ENCODE measurements at regions not wholly inside any gene's neighbourhood (a gene's known extent, or its start where the extent isn't known, plus 50 kb on each side); places are given as distances from the start of the nearest gene placed in this dataset.

- TF ChIP-seq, protein P1, sequence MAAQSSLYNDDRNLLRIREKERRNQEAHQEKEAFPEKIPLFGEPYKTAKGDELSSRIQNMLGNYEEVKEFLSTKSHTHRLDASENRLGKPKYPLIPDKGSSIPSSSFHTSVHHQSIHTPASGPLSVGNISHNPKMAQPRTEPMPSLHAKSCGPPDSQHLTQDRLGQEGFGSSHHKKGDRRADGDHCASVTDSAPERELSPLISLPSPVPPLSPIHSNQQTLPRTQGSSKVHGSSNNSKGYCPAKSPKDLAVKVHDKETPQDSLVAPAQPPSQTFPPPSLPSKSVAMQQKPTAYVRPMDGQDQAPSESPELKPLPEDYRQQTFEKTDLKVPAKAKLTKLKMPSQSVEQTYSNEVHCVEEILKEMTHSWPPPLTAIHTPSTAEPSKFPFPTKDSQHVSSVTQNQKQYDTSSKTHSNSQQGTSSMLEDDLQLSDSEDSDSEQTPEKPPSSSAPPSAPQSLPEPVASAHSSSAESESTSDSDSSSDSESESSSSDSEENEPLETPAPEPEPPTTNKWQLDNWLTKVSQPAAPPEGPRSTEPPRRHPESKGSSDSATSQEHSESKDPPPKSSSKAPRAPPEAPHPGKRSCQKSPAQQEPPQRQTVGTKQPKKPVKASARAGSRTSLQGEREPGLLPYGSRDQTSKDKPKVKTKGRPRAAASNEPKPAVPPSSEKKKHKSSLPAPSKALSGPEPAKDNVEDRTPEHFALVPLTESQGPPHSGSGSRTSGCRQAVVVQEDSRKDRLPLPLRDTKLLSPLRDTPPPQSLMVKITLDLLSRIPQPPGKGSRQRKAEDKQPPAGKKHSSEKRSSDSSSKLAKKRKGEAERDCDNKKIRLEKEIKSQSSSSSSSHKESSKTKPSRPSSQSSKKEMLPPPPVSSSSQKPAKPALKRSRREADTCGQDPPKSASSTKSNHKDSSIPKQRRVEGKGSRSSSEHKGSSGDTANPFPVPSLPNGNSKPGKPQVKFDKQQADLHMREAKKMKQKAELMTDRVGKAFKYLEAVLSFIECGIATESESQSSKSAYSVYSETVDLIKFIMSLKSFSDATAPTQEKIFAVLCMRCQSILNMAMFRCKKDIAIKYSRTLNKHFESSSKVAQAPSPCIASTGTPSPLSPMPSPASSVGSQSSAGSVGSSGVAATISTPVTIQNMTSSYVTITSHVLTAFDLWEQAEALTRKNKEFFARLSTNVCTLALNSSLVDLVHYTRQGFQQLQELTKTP (IDR thresholded peaks at IDR 0.05; ENCODE audit: low read depth in 1 of 2, partially characterized antibody in 2 of 2) = no peak
- TF ChIP-seq DPF2 (IDR thresholded peaks at IDR 0.05) = peak; percentile 40; the same call in 1 of the 2 replicates
- TF ChIP-seq CHD1 (IDR thresholded peaks at IDR 0.05; ENCODE audit: low read length) = no peak
- TF ChIP-seq DNMT1 (IDR thresholded peaks at IDR 0.05) = no peak
- TF ChIP-seq SIN3B (IDR thresholded peaks at IDR 0.05; ENCODE audit: low read depth) = no peak
- TF ChIP-seq THRA (IDR thresholded peaks at IDR 0.05) = no peak
- TF ChIP-seq JUND (IDR thresholded peaks at IDR 0.05; ENCODE audit: borderline replicate concordance, low read depth, low read length) = no peak
- peak; percentile 23; the same call in 1 of the 3 replicates for TF ChIP-seq JUND (tag; IDR thresholded peaks at IDR 0.05; ENCODE audit: borderline replicate concordance, low read depth, low read length)
- no peak for TF ChIP-seq TEAD4 (IDR thresholded peaks at IDR 0.05; ENCODE audit: low read length)
- TF ChIP-seq TEAD4 (CRISPR knock-in tag; IDR thresholded peaks at IDR 0.05; ENCODE audit: borderline replicate concordance) = no peak
- 0 out of 3 replicates have a peak, but pooled peaks of 1 of the 2 experiments have one; percentile 26 for TF ChIP-seq CBX3 (IDR thresholded peaks at IDR 0.05; ENCODE audit: borderline replicate concordance in 1 of 2, low read length in 2 of 2)
- TF ChIP-seq SNIP1 (IDR thresholded peaks at IDR 0.05; ENCODE audit: low read depth) = no peak
- no peak for TF ChIP-seq PRMT5 (CRISPR knock-in tag; IDR thresholded peaks at IDR 0.05)
- TF ChIP-seq HMG20A (CRISPR knock-in tag; conservative IDR thresholded peaks at IDR 0.05) = no peak
- no peak for TF ChIP-seq NFRKB (IDR thresholded peaks at IDR 0.05; ENCODE audit: low read depth)
- TF ChIP-seq MCM2 (IDR thresholded peaks at IDR 0.05; ENCODE audit: low read depth) = no peak
- peak; percentile 50 for TF ChIP-seq PKNOX1 (IDR thresholded peaks at IDR 0.05)
- TF ChIP-seq TCF7 (IDR thresholded peaks at IDR 0.05; ENCODE audit: borderline replicate concordance) = no peak
- no peak for TF ChIP-seq NR2C2 (CRISPR knock-in tag; IDR thresholded peaks at IDR 0.05)
- TF ChIP-seq NR2C2 (tag; IDR thresholded peaks at IDR 0.05) = no peak
- TF ChIP-seq YY1 (IDR thresholded peaks at IDR 0.05; ENCODE audit: borderline replicate concordance in 1 of 3, control insufficient read depth in 1 of 3, extremely low read depth in 1 of 3, insufficient read depth in 3 of 3, insufficient read length in 1 of 3, insufficient replicate concordance in 2 of 3, low read depth in 1 of 3, low read length in 2 of 3) = no peak
Measured at GRCh38 chr11:15884777-15885540, 471.4 kb downstream of the SOX6 start (continued).
